ENCODE measurements at regions not wholly inside any gene's neighbourhood (a gene's known extent, or its start where the extent isn't known, plus 50 kb on each side); places are given as distances from the start of the nearest gene placed in this dataset.

- TF ChIP-seq GABPA (IDR thresholded peaks at IDR 0.05 in 1 of 2, conservative IDR thresholded peaks at IDR 0.05 in 1 of 2) (no peak), CTCF (IDR thresholded peaks at IDR 0.05; ENCODE audit: low read depth, low read length, missing input control) (no peak), RAD21 (IDR thresholded peaks at IDR 0.05) (no peak), TAF1 (conservative IDR thresholded peaks at IDR 0.05) (no peak), RXRA (IDR thresholded peaks at IDR 0.05) (no peak)
Observed at GRCh38 chr16:61146429-61146828, 889.8 kb downstream of the CDH8 start.

Data from liver (tissue), 3 donors.